Thymus (tissue), 11 donors: ENCODE measurements at regions not wholly inside any gene's neighbourhood (a gene's known extent, or its start where the extent isn't known, plus 50 kb on each side); places are given as distances from the start of the nearest gene placed in this dataset.
"Not testable (repeated sequence)": the region's sequence is repeated elsewhere in the genome, so short reads cannot be mapped to it uniquely, and the experiment has no call there.

ENCODE experiments used
- DNase-seq, 9 donors: peaks; one replicate each; pipeline ENCODE4 v3.0.0-alpha.2; 2013; ENCODE audit warnings: low spot score in 9 of 9, low read depth in 6 of 9, missing footprints in 1 of 9
- H3K27ac ChIP-seq, 2 donors: one replicate each; pipeline ENCODE4 v1.5.1; 2013; ENCODE audit warnings: control low read depth in 1 of 2, low read depth in 1 of 2, low read length in 1 of 2, mild to moderate bottlenecking in 1 of 2, moderate library complexity in 1 of 2
- H3K27me3 ChIP-seq, 2 donors: one replicate each; pipeline ENCODE4 v1.5.1; 2013; ENCODE audit warnings: low read length in 1 of 2; ENCODE audit not compliant: control insufficient read depth in 2 of 2, insufficient read depth in 1 of 2
- H3K36me3 ChIP-seq, 2 donors: one replicate each; pipeline ENCODE4 v1.5.1; 2013; ENCODE audit warnings: low read length in 1 of 2, mild to moderate bottlenecking in 1 of 2, moderate library complexity in 1 of 2; ENCODE audit not compliant: control insufficient read depth in 2 of 2, insufficient read depth in 2 of 2
- H3K4me1 ChIP-seq, 2 donors: one replicate each; pipeline ENCODE4 v1.5.1; 2013; ENCODE audit warnings: low read length in 2 of 2; ENCODE audit not compliant: control insufficient read depth in 2 of 2, insufficient read depth in 2 of 2
- H3K4me3 ChIP-seq, 2 donors: one replicate each; pipeline ENCODE4 v1.5.1; 2013; ENCODE audit warnings: low read length in 2 of 2, control low read depth in 1 of 2, mild to moderate bottlenecking in 1 of 2
- H3K9me3 ChIP-seq, 2 donors: one replicate each; pipeline ENCODE4 v1.5.1; 2013; ENCODE audit warnings: low read length in 1 of 2, mild to moderate bottlenecking in 1 of 2; ENCODE audit not compliant: control insufficient read depth in 2 of 2, insufficient read depth in 1 of 2
- WGBS: extraction: QIAGEN DNeasy Blood & Tissue Kit; methylation state at CpG from one replicate; pipeline ENCODE4 v1.1.7; 2013; 5-methylcytosine and 5-hydroxymethylcytosine counted together
- donor health status: healthy.

DNA sequence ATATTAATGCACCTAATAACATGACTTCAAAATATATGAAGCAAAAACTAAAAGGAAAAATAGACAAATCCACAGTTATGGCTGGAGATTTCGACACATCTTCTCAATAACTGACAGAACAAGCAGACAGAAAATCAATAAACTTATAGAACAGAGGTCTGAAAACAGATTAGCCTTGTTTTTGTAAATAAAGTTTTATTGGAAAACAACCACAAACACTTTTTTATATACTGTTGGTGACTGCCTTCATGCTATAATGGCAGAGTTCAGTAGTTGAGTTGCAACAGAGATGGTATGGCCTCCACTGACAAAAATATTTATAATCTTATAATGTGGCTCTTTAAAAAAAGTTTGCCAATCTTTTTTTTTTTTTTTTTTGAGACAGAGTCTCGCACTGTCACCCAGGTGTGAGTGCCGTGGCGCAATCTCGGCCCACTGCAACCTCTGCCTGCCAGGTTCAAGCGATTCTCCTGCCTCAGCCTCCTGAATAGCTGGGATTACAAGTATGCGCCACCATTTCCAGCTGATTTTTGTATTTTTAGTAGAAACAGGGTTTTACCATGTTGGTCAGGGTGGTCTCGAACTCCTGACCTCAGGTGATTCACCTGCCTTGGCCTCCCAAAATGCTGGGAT lies 52.2 kb upstream of the GATA2 start:
- H3K27me3 ChIP-seq, result peaks cover 0 to 2% of the 10 kb centered on the region in 2 donors
- WGBS, result 92% methylated on average over 8 of the region's 8 CpGs

GRCh38 chr3:128544190-128544589 lies 51.2 kb upstream of the GATA2 start:
- H3K4me1 ChIP-seq, result no peaks in the 10 kb centered on the region
- H3K27me3 ChIP-seq, result peaks cover 0 to under 1% of the 10 kb centered on the region in 2 donors
- peaks cover 0 to 4% of the 10 kb centered on the region in 2 donors for H3K9me3 ChIP-seq
- no peak overlapping the region for H3K4me3 ChIP-seq
- no peak overlapping the region for H3K27ac ChIP-seq
- H3K36me3 ChIP-seq, result no peaks in the 10 kb centered on the region
- DNase-seq, result no peak

More for the DNA sequence above, 52.2 kb upstream of the GATA2 start:
- no peaks in the 10 kb centered on the region for H3K36me3 ChIP-seq
- no peaks in the 10 kb centered on the region for H3K4me1 ChIP-seq
- no peak for DNase-seq
- no peak overlapping the region for H3K27ac ChIP-seq
- no peak overlapping the region for H3K4me3 ChIP-seq
- H3K9me3 ChIP-seq, result peaks cover 0 to 4% of the 10 kb centered on the region in 2 donors

GRCh38 chr3:128543570-128544174 lies 50.7 kb upstream of the GATA2 start:
- not testable (repeated sequence) for H3K36me3 ChIP-seq, H3K27me3 ChIP-seq, H3K27ac ChIP-seq, H3K4me1 ChIP-seq, H3K9me3 ChIP-seq, DNase-seq, H3K4me3 ChIP-seq
- whole genome bisulfite sequencing, result 97% methylated on average over 6 of the region's 6 CpGs
